Keratinocyte (primary cell): ENCODE measurements at regions not wholly inside any gene's neighbourhood (a gene's known extent, or its start where the extent isn't known, plus 50 kb on each side); places are given as distances from the start of the nearest gene placed in this dataset.

Experiments used
- DNase-seq: peaks from one replicate; pipeline ENCODE4 v3.0.0-alpha.2; 2011; ENCODE audit warnings: low read depth, missing footprints, low spot score
- FAIRE-seq: peaks from 2 replicates; lab custom pipeline; 2011; peaks lifted over from hg19 to GRCh38; lab: Jason Lieb, UNC
- H2AFZ ChIP-seq: 2 replicates; pipeline ENCODE4 v1.6.0; 2012; ENCODE audit warnings: low read length, control low read depth, inconsistent platforms; ENCODE audit not compliant: control insufficient read depth
- H3K27ac ChIP-seq: 2 replicates; pipeline ENCODE4 v1.5.1; 2011; ENCODE audit warnings: low read length; ENCODE audit not compliant: control insufficient read depth, insufficient read depth
- H3K27me3 ChIP-seq: 3 replicates; pipeline ENCODE4 v1.6.0; 2011; ENCODE audit warnings: low read length; ENCODE audit not compliant: control insufficient read depth, insufficient read depth; ENCODE audit errors: extremely low read depth
- H3K36me3 ChIP-seq, 2 experiments: 2 replicates in 1 of 2; 3 replicates in 1 of 2; pipeline ENCODE4 v1.5.1; 2011; ENCODE audit warnings: low read length in 2 of 2, mild to moderate bottlenecking in 1 of 2; ENCODE audit not compliant: control insufficient read depth in 2 of 2, insufficient read depth in 2 of 2; ENCODE audit errors: extremely low read depth in 1 of 2
- H3K4me1 ChIP-seq: 3 replicates; pipeline ENCODE4 v1.5.1; 2011; ENCODE audit warnings: low read length; ENCODE audit not compliant: control insufficient read depth, insufficient read depth; ENCODE audit errors: extremely low read depth
- H3K4me2 ChIP-seq: 3 replicates; pipeline ENCODE4 v1.6.0; 2011; ENCODE audit warnings: low read depth, low read length; ENCODE audit not compliant: control insufficient read depth, insufficient read depth; ENCODE audit errors: extremely low read depth
- H3K4me3 ChIP-seq, 3 experiments: fragments of 200-600 bp in 1 of 3; sonication (generic) in 1 of 3; 2 replicates in 2 of 3; 3 replicates in 1 of 3; pipeline ENCODE4 v1.5.1; 2011 to 2016; ENCODE audit warnings: low read length in 3 of 3, mild to moderate bottlenecking in 3 of 3, control low read depth in 2 of 3, inconsistent platforms in 1 of 3, low read depth in 1 of 3, mixed read lengths in 1 of 3, mixed run types in 1 of 3, moderate library complexity in 1 of 3; ENCODE audit not compliant: control insufficient read depth in 2 of 3, insufficient read depth in 2 of 3; ENCODE audit errors: extremely low read depth in 1 of 3
- H3K79me2 ChIP-seq: 2 replicates; pipeline ENCODE4 v1.6.0; 2012; ENCODE audit warnings: low read length; ENCODE audit not compliant: control insufficient read depth, insufficient read depth
- H3K9ac ChIP-seq: 3 replicates; pipeline ENCODE4 v1.6.0; 2011; ENCODE audit warnings: low read length; ENCODE audit not compliant: control insufficient read depth, insufficient read depth; ENCODE audit errors: extremely low read depth
- H3K9me1 ChIP-seq: 3 replicates; pipeline ENCODE4 v1.6.0; 2011; ENCODE audit warnings: low read length; ENCODE audit not compliant: control insufficient read depth, insufficient read depth; ENCODE audit errors: extremely low read depth
- H3K9me3 ChIP-seq: 2 replicates; pipeline ENCODE4 v1.5.1; 2012; ENCODE audit warnings: low read depth, low read length; ENCODE audit not compliant: control insufficient read depth
- H4K20me1 ChIP-seq: 3 replicates; pipeline ENCODE4 v1.6.0; 2011; ENCODE audit warnings: low read length; ENCODE audit not compliant: control insufficient read depth, insufficient read depth; ENCODE audit errors: extremely low read depth
- EZH2 ChIP-seq: IDR thresholded peaks from one replicate; pipeline ENCODE4 v1.6.1; 2012; ENCODE audit warnings: inconsistent platforms, mild to moderate bottlenecking, low read length, moderate library complexity
- dilution Hi-C: fragments of 300-500 bp; cut with MboI; formaldehyde crosslinking; loops from one replicate; pipeline ENCODE4 v1.7.0; 2020; ENCODE audit warnings: low sequenced_read_pairs; ENCODE audit not compliant: extremely low pct_ligation_motif_present
- TF ChIP-seq, protein P1 (sequence below), 3 experiments: IDR thresholded peaks in 1 of 3; conservative IDR thresholded peaks in 1 of 3; optimal IDR thresholded peaks in 1 of 3; 2 replicates in 2 of 3; 3 replicates in 1 of 3; pipeline versions ENCODE3 to v1.5.1; 2011; ENCODE audit warnings: low read length in 3 of 3, mild to moderate bottlenecking in 3 of 3, moderate library complexity in 2 of 3, control low read depth in 1 of 3, inconsistent platforms in 1 of 3; ENCODE audit not compliant: insufficient read depth in 2 of 3; ENCODE audit errors: extremely low read depth in 1 of 3

DNA sequence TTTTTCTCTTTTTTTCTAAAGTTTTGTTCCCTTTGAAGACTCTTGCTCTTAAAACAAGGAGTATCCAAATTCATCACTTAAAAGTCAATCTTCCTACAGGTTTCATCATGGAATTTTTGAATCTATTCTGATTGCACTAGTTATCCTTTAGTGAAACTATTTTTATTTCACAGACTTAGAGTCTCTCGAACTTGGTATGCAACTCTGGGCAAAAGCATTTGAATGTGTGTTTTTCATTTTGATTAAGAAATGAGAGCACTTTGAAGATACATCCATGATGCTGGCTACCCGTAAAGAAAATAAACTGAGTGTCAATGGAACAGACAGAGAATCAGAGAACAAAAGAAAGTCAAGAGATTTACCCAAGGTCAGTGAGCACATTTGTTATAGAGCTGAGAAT is 586.5 kb downstream of the EPM2A start:
- TF ChIP-seq, protein P1, sequence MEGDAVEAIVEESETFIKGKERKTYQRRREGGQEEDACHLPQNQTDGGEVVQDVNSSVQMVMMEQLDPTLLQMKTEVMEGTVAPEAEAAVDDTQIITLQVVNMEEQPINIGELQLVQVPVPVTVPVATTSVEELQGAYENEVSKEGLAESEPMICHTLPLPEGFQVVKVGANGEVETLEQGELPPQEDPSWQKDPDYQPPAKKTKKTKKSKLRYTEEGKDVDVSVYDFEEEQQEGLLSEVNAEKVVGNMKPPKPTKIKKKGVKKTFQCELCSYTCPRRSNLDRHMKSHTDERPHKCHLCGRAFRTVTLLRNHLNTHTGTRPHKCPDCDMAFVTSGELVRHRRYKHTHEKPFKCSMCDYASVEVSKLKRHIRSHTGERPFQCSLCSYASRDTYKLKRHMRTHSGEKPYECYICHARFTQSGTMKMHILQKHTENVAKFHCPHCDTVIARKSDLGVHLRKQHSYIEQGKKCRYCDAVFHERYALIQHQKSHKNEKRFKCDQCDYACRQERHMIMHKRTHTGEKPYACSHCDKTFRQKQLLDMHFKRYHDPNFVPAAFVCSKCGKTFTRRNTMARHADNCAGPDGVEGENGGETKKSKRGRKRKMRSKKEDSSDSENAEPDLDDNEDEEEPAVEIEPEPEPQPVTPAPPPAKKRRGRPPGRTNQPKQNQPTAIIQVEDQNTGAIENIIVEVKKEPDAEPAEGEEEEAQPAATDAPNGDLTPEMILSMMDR (optimal IDR thresholded peaks at IDR 0.05 in 1 of 3, IDR thresholded peaks at IDR 0.05 in 1 of 3, conservative IDR thresholded peaks at IDR 0.05 in 1 of 3; ENCODE audit: extremely low read depth in 1 of 3, insufficient read depth in 2 of 3, low read length in 3 of 3): no peak
- no peak for TF ChIP-seq EZH2
- no peaks in the 10 kb centered on the region for H3K36me3 ChIP-seq
- no peak overlapping the region for H3K4me2 ChIP-seq
- H2AFZ ChIP-seq: no peak overlapping the region
- H3K27me3 ChIP-seq: no peaks in the 10 kb centered on the region
- FAIRE-seq (no peak), DNase-seq (no peak)
- H3K9me3 ChIP-seq: no peaks in the 10 kb centered on the region
- H3K9me1 ChIP-seq: no peaks in the 10 kb centered on the region
- H3K4me3 ChIP-seq: no peak overlapping the region
- no peaks in the 10 kb centered on the region for H3K79me2 ChIP-seq
- H3K9ac ChIP-seq: no peak overlapping the region
- no peak overlapping the region for H3K27ac ChIP-seq
- H3K4me1 ChIP-seq: peaks cover 9% of the 10 kb centered on the region
- dilution Hi-C loops: no loop called here
- no peaks in the 10 kb centered on the region for H4K20me1 ChIP-seq

DNA sequence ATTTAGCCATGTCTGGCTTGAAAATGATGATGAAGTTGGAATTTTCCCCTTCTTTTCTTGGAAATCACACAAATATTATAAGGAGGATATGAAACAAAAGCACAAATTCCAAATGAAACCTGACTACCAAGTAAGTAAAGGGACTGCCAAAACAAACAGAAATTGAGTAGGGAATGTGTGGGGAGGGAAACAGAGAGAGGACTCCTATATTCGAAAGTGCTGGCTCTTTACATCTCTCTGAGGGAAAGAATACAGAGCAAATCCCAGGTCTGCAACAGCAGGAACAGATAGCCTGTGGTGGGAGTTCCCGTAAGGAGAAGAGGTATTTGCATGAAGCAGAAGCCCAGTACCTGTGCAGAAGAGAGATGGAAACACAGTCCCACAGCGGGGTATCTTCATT is 583.7 kb downstream of the EPM2A start:
- no peak overlapping the region for H3K9ac ChIP-seq
- DNase-seq (no peak), FAIRE-seq (no peak)
- no peak overlapping the region for H3K4me3 ChIP-seq
- H3K79me2 ChIP-seq: no peaks in the 10 kb centered on the region
- no peaks in the 10 kb centered on the region for H4K20me1 ChIP-seq
- no peaks in the 10 kb centered on the region for H3K36me3 ChIP-seq
- H3K9me3 ChIP-seq: no peaks in the 10 kb centered on the region
- dilution Hi-C loops: no loop called here
- TF ChIP-seq EZH2: no peak
- TF ChIP-seq, protein P1 (optimal IDR thresholded peaks at IDR 0.05 in 1 of 3, IDR thresholded peaks at IDR 0.05 in 1 of 3, conservative IDR thresholded peaks at IDR 0.05 in 1 of 3; ENCODE audit: extremely low read depth in 1 of 3, insufficient read depth in 2 of 3, low read length in 3 of 3): no peak
- H3K27me3 ChIP-seq: no peaks in the 10 kb centered on the region
- H3K27ac ChIP-seq: no peak overlapping the region
- no peak overlapping the region for H3K4me2 ChIP-seq
- no peak overlapping the region for H2AFZ ChIP-seq
- peaks cover 9% of the 10 kb centered on the region for H3K4me1 ChIP-seq
- no peaks in the 10 kb centered on the region for H3K9me1 ChIP-seq
